Adrenal gland (tissue), 9 donors: ENCODE measurements at regions not wholly inside any gene's neighbourhood (a gene's known extent, or its start where the extent isn't known, plus 50 kb on each side); places are given as distances from the start of the nearest gene placed in this dataset.

Experiments used
- DNase-seq, 7 donors: peaks; one replicate each; pipeline ENCODE4 v3.0.0-alpha.2; 2019 to 2020
- H3K27ac ChIP-seq, 5 donors: fragments of 200-600 bp; sonication (generic) in 4 of 5; 1 replicate in 3 of 5; 2 replicates in 2 of 5; pipeline versions ENCODE4 v1.5.1 to v1.8.0; 2016 to 2020; ENCODE audit warnings: mild to moderate bottlenecking in 1 of 5
- H3K27me3 ChIP-seq: fragments of 200-600 bp; 2 replicates; pipeline ENCODE4 v1.8.0; 2021
- H3K36me3 ChIP-seq, 2 donors: fragments of 200-600 bp; replicated peaks in 1 of 2; 1 replicate in 1 of 2; 2 replicates in 1 of 2; pipeline versions ENCODE4 v1.5.1 to v1.8.0; 2018 to 2022
- H3K4me1 ChIP-seq, 2 donors: fragments of 200-600 bp; replicated peaks in 1 of 2; 1 replicate in 1 of 2; 2 replicates in 1 of 2; pipeline versions ENCODE4 v1.5.1 to v1.8.0; 2018 to 2021
- H3K4me3 ChIP-seq, 4 donors: fragments of 200-600 bp; sonication (generic) in 3 of 4; one replicate each; pipeline ENCODE4 v1.5.1; 2016 to 2018
- H3K9me3 ChIP-seq, 3 donors: fragments of 200-600 bp; sonication (generic) in 1 of 3; replicated peaks in 1 of 3; 1 replicate in 2 of 3; 2 replicates in 1 of 3; pipeline versions ENCODE4 v1.5.1 to v1.8.0; 2016 to 2021
- CTCF ChIP-seq, 6 experiments: fragments of 450-650 bp in 4 of 6; fragments of 200-600 bp in 2 of 6; sonication (generic) in 1 of 6; IDR thresholded peaks; 1 replicate in 5 of 6; 2 replicates in 1 of 6; pipeline versions ENCODE4 v1.5.1 to v1.8.0; 2016 to 2021; ENCODE audit warnings: antibody characterized with exemption in 6 of 6, mild to moderate bottlenecking in 2 of 6, moderate library complexity in 1 of 6
- POLR2A ChIP-seq, 2 donors: fragments of 450-650 bp; IDR thresholded peaks; one replicate each; pipeline ENCODE4 v1.6.1; 2017; ENCODE audit warnings: antibody characterized with exemption in 2 of 2, mild to moderate bottlenecking in 2 of 2, moderate library complexity in 1 of 2
- WGBS, 4 donors: extraction: QIAGEN DNeasy Blood & Tissue Kit in 2 of 4; methylation state at CpG; one replicate each; pipeline versions ENCODE4 v1.1.5 to v1.1.7; 2013 to 2017; 5-methylcytosine and 5-hydroxymethylcytosine counted together
- intact Hi-C, 2 donors: fragments of 100-400 bp; cut with DNase I; formaldehyde crosslinking; loops; one replicate each; pipeline versions ENCODE4 v1.14.1 to v1.15.0; 2022 to 2023
- donor health status: healthy with polysubstance abuse.
- donor health status: Bipolar disorder and iron deficiency.
- donor health status: DM: yes; HTN: yes; CAD: no.
- donor health status: DM: no; HTN: no; CAD: no.
- donor health status: DM: no; HTN: no; CAD: no.

GRCh38 chr6:113526995-113527394, 330.1 kb upstream of the MARCKS start:
- Histone ChIP-seq H3K27me3 (no peaks in the 10 kb centered on the region), H3K27ac (no peak overlapping the region), H3K36me3 (no peaks in the 10 kb centered on the region), H3K9me3 (no peaks in the 10 kb centered on the region), H3K4me3 (no peak overlapping the region), H3K4me1 (no peaks in the 10 kb centered on the region)
- DNase-seq: no peak
- intact Hi-C loops: no loop called here
- 80 to 87% (median 84%) methylated on average over 3 of the region's 3 CpGs for WGBS, 4 donors
- TF ChIP-seq CTCF (IDR thresholded peaks at IDR 0.05): no peak
- TF ChIP-seq POLR2A (IDR thresholded peaks at IDR 0.05): no peak

DNA sequence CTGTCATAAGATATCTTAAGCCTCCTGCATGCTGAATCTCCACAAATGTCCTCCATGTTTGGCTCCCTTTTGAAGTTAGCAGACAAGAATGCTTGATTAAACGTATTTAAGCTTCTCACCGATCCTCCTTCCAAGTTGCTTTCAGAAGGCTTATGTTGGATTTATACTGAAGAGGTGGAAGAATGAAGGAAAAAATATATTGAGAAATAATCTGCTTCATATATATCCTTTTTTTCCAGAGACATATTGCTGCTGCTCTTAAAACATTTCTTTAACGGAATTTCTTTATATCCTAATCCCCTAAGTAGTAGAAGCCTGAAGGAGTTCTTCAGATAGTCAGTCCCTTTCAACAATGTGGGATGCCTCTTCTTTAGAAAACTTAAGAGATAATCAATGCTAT, 329.0 kb upstream of the MARCKS start:
- no peak for TF ChIP-seq CTCF (IDR thresholded peaks at IDR 0.05)
- no peak for TF ChIP-seq POLR2A (IDR thresholded peaks at IDR 0.05)
- Histone ChIP-seq H3K9me3 (no peaks in the 10 kb centered on the region), H3K27me3 (no peaks in the 10 kb centered on the region), H3K36me3 (no peaks in the 10 kb centered on the region), H3K4me1 (no peaks in the 10 kb centered on the region), H3K4me3 (no peak overlapping the region), H3K27ac (no peak overlapping the region)
- WGBS, 4 donors: 78 to 89% (median 84%) methylated on average over 3 of the region's 3 CpGs
- no peak for DNase-seq
- intact Hi-C loops: no loop called here

GRCh38 chr6:113529196-113529595, 327.9 kb upstream of the MARCKS start:
- no peak overlapping the region for H3K4me3 ChIP-seq
- H3K27ac ChIP-seq: no peak overlapping the region
- H3K4me1 ChIP-seq: no peaks in the 10 kb centered on the region
- H3K36me3 ChIP-seq: no peaks in the 10 kb centered on the region
- intact Hi-C loops: no loop called here
- no peaks in the 10 kb centered on the region for H3K9me3 ChIP-seq
- H3K27me3 ChIP-seq: no peaks in the 10 kb centered on the region
- DNase-seq: no peak
- TF ChIP-seq CTCF (IDR thresholded peaks at IDR 0.05) (no peak), POLR2A (IDR thresholded peaks at IDR 0.05) (no peak)

DNA sequence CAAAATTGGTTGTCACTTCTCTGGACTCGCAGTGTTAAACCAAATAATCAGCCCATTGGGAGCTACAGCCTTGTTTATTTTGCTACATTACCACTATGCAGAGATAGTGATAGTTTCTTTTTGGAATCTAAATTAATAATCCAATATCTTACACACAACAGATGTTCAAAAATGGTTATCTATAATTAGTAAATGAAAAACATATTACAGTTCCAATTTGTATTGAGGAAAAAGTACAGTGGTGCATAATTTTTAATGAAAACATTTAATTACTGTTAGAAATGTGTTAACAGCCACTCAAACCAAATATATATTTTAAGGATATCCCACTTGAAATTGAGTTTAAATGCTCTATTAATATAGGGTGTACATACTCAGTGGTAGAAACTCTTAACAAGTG, 327.3 kb upstream of the MARCKS start:
- H3K27ac ChIP-seq: no peak overlapping the region
- intact Hi-C loops: no loop called here
- no peak for TF ChIP-seq CTCF (IDR thresholded peaks at IDR 0.05)
- 82 to 89% (median 85%) methylated on average over 1 of the region's 1 CpG for WGBS, 4 donors
- H3K4me1 ChIP-seq: no peaks in the 10 kb centered on the region
- no peaks in the 10 kb centered on the region for H3K36me3 ChIP-seq
- no peaks in the 10 kb centered on the region for H3K27me3 ChIP-seq
- no peak overlapping the region for H3K4me3 ChIP-seq
- no peaks in the 10 kb centered on the region for H3K9me3 ChIP-seq
- DNase-seq: no peak
